BE2C (cell line): ENCODE measurements at regions not wholly inside any gene's neighbourhood (a gene's known extent, or its start where the extent isn't known, plus 50 kb on each side); places are given as distances from the start of the nearest gene placed in this dataset.
A peak's percentile ranks its signal among the peaks of the same experiment; 100 is the strongest.
"Not testable (repeated sequence)": the region's sequence is repeated elsewhere in the genome, so short reads cannot be mapped to it uniquely, and the experiment has no call there.

Experiments
- DNase-seq: peaks from one replicate; pipeline ENCODE4 v3.0.0-alpha.2; 2020
- H3K27me3 ChIP-seq: fragments of 250-450 bp; sonication (Bioruptor Pico); 2 replicates; pipeline ENCODE4 v1.5.1; 2020; ENCODE audit warnings: mild to moderate bottlenecking
- H3K36me3 ChIP-seq: fragments of 250-450 bp; sonication (Bioruptor Pico); 2 replicates; pipeline ENCODE4 v1.5.1; 2020; ENCODE audit warnings: mild to moderate bottlenecking
- H3K4me1 ChIP-seq: fragments of 250-450 bp; sonication (Bioruptor Pico); 2 replicates; pipeline ENCODE4 v1.5.1; 2020
- H3K4me3 ChIP-seq: 2 replicates; pipeline ENCODE4 v1.5.1; 2011; ENCODE audit warnings: low read depth, low read length
- H3K9me3 ChIP-seq: fragments of 250-450 bp; sonication (Bioruptor Pico); 2 replicates; pipeline ENCODE4 v1.5.1; 2020
- CTCF ChIP-seq: IDR thresholded peaks from 2 replicates; pipeline ENCODE4 v1.5.1; 2012; ENCODE audit warnings: mild to moderate bottlenecking, low read depth, low read length

GRCh38 chr18:59070181-59070912 is 69.3 kb upstream of the SEC11C start:
- Histone ChIP-seq H3K4me3 (no peak overlapping the region), H3K36me3 (no peaks in the 10 kb centered on the region), H3K9me3 (no peaks in the 10 kb centered on the region), H3K4me1 (no peaks in the 10 kb centered on the region), H3K27me3 (no peaks in the 10 kb centered on the region)
- TF ChIP-seq CTCF: peak; percentile 79
- DNase-seq: peak; percentile 80

- Histone ChIP-seq H3K4me3 (no peak overlapping the region), H3K4me1 (no peaks in the 10 kb centered on the region), H3K9me3 (no peaks in the 10 kb centered on the region), H3K27me3 (no peaks in the 10 kb centered on the region), H3K36me3 (no peaks in the 10 kb centered on the region)
- no peak for DNase-seq
- no peak for TF ChIP-seq CTCF
Measured at GRCh38 chr18:59072727-59073421, 66.8 kb upstream of the SEC11C start.

GRCh38 chr18:59075923-59076322 is 63.8 kb upstream of the SEC11C start:
- no peaks in the 10 kb centered on the region for H3K27me3 ChIP-seq
- no peak overlapping the region for H3K4me3 ChIP-seq
- H3K4me1 ChIP-seq: no peaks in the 10 kb centered on the region
- no peak for TF ChIP-seq CTCF
- no peak for DNase-seq
- no peaks in the 10 kb centered on the region for H3K9me3 ChIP-seq
- H3K36me3 ChIP-seq: no peaks in the 10 kb centered on the region

- DNase-seq: no peak
- H3K36me3 ChIP-seq: no peaks in the 10 kb centered on the region
- no peaks in the 10 kb centered on the region for H3K9me3 ChIP-seq
- H3K27me3 ChIP-seq: no peaks in the 10 kb centered on the region
- H3K4me3 ChIP-seq: no peak overlapping the region
- no peaks in the 10 kb centered on the region for H3K4me1 ChIP-seq
- TF ChIP-seq CTCF: no peak
Measured at GRCh38 chr18:59079264-59079663, 60.4 kb upstream of the SEC11C start.

- H3K4me1 ChIP-seq, H3K36me3 ChIP-seq, DNase-seq, H3K4me3 ChIP-seq, H3K27me3 ChIP-seq, H3K9me3 ChIP-seq: not testable (repeated sequence)
Measured at GRCh38 chr18:59079687-59080501, 59.8 kb upstream of the SEC11C start.

GRCh38 chr18:59083136-59083818 is 56.4 kb upstream of the SEC11C start:
- no peaks in the 10 kb centered on the region for H3K36me3 ChIP-seq
- H3K27me3 ChIP-seq: no peaks in the 10 kb centered on the region
- no peak for TF ChIP-seq CTCF
- H3K9me3 ChIP-seq: no peaks in the 10 kb centered on the region
- H3K4me1 ChIP-seq: no peaks in the 10 kb centered on the region
- no peak overlapping the region for H3K4me3 ChIP-seq
- no peak for DNase-seq
